Middle frontal gyrus (tissue), 1 donor: ENCODE measurements at regions not wholly inside any gene's neighbourhood (a gene's known extent, or its start where the extent isn't known, plus 50 kb on each side); places are given as distances from the start of the nearest gene placed in this dataset.
"Not testable (repeated sequence)": the region's sequence is repeated elsewhere in the genome, so short reads cannot be mapped to it uniquely, and the experiment has no call there.

Experiments
- DNase-seq: peaks from one replicate; pipeline ENCODE4 v3.0.0-alpha.2; 2015; ENCODE audit warnings: low spot score; ENCODE audit errors: extremely low spot score

DNA sequence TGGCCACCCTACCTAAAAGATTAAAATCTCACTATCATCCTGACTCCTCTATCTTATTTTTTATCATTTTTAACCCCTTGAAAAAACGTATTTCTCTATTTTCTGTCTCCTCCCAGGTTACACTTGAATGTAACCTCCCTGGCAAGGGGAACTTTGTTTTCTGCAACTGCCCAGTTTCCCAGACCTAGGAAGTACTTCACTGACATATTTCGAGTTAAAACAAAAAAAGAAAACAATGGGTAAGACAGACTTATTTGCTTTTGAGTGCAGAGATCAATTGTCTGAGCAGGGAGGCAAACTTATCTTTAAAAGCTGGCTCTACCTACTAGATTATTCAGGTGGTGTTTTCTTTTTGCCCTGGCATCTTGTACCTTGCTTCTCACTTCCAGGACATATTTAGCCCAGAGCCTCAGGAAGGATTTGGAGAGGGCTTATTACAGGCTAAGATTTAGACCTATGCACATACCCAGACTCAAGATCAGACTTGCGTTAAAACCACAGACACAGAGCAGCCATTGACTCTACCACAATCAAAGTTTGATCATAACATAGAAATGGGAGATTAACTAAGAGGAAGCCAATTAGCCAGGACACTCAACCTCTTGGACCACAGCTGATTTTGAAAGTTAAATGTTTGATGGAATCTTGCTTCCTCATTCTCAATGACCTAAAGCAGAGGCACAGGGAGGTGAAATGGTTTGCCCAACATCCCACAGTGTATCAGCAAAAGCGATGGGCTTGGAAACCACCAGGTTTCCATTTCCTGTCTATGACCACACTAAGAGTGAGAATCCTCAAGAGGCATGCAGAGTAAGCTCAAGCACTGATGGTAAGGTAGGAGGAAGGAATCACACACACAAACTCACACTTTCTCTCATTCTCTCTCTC is 169.5 kb upstream of the THBS1 start:
- no peak for DNase-seq

DNA sequence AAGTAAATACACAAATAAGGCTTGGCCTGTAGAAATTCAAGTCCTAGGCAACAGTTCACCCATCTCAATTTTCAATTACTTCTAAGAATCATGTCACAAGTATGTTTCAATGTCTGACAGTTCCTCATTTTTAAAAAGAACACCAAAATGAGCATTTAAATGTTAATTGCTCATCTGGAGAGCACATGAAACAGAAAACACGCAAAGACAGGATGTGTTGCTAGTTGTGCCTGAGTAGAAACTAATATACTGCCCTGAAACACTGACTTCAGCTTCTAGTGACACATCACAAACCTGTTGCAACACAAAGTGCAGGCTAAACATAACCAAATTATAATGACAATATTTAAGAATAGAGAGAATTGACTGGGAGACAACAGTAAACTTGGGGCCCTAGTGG is 167.3 kb upstream of the THBS1 start:
- DNase-seq = no peak

DNA sequence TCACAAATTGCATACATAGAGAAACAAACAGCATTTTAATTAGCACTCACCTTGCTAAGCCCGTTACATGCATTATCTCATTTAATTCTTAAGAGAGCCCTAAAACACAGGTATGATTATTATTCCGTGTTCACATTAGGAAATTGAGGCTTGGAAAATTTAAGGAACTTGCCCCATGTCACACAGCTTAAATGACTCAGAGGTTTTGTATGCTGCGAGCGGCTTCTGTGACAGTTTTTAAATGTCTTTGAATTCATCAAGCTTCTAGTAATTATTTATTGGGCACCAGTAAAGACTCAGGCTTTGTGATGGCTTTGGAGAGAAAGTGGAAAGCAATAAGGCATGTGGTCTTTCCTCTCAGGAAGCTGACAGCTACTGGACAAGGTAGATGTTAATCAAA is 166.7 kb upstream of the THBS1 start:
- DNase-seq = no peak

DNA sequence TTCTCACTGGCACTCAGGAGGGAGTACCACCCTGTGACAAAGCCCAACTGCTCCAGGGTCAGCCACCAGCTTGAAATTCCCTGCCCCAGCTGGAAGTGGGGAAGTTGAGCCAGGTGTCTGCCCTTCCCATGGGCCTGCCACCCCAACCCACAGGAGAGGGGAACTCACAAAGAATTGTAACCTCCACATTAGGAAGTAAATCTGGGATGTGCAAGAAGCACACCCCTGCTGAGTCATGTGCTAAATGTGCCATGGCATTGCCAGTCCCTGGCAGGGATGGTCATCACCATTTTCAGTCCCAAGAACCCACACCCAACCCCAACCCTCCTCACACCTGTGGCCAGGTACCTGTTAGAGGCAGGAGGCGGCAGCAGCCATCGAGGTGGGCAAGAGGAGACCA is 165.2 kb upstream of the THBS1 start:
- DNase-seq = no peak

DNA sequence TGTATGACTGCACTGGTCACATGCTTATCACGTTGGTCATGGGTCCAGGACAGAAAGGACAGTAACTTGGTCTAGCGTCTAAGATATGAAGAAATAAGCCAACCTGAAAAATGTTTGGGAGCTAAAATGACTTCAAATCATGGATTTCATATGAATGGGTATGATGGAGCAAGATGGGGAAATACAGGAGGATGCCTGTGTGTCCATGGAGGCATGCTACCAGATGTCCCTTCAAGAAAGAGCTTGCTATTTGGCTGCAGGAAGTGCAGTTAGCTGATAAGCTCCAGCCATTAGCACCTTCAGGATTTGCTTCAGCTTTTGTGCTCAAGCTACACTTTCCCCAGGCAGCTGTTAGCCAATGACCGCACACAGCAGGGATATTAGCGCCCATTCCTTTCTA is 164.6 kb upstream of the THBS1 start:
- no peak for DNase-seq

DNA sequence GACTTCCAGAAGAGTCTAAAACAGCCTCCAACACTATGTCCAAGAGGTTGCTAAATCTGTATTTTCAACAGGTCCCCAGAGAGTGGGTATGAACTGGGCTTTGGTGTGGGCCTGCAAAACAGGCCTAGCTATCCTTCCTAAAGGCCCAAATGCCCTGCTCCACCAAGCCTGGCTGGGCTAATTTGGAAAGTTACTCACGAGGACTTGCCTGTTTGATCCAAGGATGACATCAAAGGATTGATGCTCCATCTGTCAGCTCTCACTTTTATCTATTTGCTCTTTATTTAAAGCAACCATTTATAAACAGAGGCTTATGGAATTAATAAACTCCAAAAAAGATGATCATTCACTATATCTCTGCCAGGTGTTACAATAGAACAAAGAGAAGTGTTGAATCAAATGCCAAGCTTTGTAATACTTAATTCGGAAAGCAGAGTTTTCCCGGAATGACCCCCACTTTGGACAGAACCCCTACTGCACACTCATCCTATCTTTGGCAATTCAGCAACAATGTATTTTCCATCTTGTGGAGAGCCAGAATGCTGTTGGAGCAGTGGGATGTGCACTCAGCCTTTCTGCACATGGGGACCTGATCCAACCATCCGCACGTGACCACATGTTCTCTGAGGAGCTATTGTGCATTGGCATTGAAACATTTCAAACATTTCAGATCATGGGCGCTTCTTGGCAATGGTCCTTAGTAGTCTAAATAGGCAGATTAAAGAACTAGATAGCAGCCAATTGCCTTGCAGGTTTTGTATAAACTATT is 163.3 kb upstream of the THBS1 start:
- no peak for DNase-seq

DNA sequence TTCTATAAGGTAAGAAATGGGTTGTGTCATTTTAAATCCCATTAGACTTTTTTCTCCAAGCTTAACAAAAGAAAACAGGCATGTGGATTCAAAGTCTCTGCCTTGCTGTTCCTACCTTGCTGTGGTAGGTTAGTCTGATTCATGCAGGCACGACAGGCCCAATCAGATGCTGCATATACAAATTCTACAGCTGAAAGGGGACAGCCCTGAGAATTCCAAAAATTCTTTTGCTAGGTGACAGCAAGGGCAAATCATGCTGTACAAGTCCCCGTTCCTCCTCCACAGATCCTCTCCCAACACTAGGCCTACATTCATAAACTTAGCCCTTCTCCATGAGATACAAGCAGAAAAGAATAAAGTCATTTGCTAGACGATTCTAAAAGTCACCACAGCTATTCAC is 161.2 kb upstream of the THBS1 start:
- no peak for DNase-seq

DNA sequence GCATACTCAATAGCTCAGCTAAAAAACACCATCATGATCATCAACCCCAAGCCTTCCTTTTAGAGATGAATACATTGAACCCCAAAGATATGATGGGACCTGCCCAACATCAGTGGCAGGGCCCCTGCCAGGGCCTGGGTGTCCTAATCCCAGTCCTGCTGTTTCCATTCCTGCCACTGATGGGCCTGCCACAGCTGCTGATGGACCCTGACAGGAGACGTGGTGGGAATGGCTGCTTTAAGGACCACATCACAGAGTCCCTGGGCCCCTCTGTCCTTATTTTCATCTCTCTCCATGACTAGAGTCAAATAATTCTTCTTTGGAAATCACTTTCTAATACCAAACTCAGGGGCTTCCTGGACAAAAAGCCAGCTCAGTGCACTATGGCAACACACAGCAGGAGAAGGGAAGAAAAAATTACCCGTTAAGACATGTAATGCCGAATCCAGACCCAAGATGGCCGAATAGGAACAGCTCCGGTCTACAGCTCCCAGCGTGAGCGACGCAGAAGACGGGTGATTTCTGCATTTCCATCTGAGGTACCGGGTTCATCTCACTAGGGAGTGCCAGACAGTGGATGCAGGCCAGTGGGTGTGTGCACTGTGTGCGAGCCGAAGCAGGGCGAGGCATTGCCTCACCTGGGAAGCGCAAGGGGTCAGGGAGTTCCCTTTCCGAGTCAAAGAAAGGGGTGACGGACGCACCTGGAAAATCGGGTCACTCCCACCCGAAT is 160.6 kb upstream of the THBS1 start:
- DNase-seq = not testable (repeated sequence)

DNA sequence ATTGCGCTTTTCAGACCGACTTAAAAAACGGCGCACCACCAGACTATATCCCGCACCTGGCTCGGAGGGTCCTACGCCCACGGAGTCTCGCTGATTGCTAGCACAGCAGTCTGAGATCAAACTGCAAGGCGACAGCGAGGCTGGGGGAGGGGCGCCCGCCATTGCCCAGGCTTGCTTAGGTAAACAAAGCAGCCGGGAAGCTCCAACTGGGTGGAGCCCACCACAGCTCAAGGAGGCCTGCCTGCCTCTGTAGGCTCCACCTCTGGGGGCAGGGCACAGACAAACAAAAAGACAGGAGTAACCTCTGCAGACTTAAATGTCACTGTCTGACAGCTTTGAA is 160.1 kb upstream of the THBS1 start:
- not testable (repeated sequence) for DNase-seq

DNA sequence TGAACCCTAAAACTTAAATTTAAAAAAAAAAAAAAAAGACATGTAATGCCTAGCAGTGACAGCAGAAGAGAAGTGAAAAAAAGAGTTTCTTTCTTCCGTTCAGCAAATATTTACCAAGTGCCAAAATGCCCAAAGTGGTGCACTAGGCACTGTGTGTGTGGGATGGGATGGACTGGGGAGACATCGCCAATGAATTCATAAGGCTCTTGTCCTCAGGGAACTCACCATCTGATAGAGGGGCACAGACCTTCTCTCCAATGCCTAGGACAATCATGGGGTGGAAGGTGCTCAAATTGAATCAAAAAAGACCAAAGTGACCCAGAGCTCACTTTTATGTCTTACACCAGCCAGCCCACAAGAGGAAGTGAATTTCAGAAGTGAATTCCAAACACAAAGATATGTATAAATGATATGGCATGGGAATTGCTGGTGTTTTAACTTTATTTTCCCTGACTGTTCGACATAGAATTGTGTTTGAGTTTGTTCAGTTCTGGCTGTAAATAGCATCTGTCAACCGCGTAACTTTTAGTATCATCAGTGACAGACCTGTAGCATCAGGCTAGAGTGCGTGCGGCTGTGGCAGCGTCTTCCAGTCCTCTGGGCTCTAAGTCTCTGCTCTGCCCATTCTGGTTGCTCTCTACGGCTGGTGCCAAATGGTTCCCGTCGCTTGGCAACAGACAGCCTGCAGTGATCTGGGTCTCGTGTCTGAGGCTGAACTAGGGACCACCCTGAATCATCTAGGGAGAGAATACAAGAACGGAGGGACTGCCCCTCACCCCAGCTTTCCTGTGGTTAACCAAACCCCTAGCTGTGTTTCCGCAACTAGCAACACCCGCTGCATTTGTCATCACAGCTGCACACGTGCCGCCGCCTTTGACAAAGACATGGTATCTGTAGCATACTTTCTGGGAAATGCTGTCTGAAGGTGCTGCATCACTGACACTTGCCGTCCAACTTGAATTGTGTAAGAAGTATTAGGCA is 154.0 kb upstream of the THBS1 start:
- DNase-seq = no peak

DNA sequence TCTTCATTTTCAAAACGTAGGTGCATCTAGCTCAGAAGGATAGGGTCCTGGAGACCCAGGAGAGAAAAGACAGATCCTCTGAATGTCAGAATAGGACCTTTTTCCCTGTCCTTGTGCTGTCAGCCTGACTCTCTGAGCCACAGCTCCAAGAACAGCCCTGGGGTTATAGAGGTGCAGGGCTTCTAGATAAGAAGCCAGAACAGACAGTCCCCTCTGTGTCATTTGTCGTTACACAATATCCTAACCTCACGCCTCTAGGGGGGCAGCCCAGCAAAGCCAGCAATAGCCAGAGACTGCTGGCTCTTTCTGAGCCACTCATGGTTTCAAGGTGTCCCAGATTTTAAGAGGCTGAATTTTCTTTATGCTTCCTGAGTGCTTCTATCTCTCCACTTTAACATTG is 153.2 kb upstream of the THBS1 start:
- no peak for DNase-seq

DNA sequence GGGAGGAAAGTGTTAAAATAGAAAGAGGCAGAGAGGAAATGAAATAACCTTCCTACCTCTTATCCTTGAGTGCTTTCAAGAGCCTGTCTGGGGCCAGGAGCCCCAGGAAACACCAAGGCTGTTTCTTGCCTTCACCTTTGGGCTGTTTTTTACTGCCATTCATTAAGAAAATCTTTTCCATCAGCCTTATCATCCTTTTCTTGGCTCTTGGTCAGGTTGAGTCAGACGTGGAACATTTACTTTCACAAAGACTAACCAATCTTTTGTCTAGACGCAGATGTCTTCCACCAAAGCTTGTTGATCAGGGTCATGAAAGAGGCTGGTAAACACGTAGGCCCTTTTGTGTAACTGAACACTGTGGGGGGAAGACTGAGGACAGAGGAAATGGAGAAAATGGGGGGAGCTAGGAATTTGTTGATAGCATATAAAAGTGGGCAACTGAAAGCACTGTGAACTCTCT is 151.0 kb upstream of the THBS1 start:
- no peak for DNase-seq

DNA sequence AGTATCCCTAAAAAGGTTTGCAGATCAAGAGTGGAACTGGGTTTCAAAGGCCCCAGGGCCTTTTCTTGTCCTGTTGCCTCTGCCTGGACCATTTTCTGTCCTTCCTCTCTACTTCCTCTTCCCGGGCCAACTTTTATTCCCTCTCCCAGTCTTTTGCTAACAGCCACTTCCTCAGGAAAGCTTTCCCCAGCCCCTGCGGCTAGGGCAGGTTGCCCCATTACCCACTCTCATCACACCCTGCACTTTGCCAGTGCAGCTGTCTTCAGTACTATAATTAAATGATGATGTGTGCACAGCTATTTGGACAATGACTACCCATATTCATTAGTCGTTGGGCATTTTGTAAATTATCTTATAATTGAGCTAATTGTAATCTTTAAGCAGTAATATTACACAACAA is 150.5 kb upstream of the THBS1 start:
- DNase-seq = no peak

DNA sequence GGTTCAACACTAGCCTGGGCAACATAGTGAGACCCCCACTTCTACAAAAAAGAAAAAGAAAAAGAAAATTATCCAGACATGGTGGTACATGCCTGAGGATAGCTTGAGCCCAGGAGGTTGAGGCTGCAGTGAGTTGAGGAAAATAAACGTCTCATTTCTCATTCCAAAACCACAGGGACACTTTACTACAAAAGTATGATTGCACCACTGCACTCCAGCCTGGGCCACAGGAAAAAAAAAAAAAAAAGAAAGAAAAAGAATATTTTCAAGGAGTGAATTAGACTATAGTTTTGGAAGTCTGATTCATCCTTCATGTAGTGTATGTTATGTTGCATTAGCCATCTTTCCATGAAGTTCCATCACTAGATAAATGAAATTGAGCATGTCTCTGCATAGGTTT is 149.5 kb upstream of the THBS1 start:
- DNase-seq = no peak

DNA sequence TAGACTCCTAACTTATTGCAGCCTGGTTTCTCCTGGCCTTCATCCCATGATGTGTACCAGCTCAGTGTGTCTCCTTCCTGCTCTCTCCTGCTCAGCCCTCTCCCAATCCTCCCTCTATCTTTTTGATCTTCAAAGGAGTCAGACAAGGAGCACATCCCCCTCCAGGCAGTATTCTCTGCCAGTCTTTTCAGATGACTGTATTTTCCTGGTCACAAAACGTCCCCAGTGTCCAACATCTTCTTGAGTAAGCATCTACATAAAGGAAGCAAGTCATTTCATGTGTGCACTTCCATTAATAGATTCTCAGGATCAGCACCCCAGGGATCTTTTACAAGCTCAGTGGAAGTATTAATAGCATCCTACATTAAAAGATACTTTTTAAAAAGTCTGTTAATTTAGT is 148.9 kb upstream of the THBS1 start:
- DNase-seq = no peak

DNA sequence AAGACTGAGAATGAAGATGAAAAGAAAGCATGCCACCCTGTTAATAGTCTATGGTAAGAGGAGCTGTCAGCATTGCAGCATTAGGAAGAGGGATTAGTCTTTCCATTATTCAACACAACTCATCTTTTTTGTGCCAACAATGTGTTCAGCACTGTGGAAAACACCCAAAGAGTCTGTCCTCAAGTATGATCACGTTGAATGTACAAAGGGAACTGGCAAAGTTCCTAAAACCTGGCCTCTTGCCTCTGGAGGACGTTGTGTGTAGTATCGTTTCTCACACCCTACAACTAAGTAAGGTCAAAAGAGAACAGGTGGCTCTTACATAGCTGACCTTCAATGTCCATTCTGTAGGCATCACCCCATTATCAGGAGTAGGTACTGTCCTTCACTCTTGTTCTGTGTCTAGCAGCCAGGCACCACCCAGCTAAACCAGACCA is 147.9 kb upstream of the THBS1 start:
- DNase-seq = no peak

DNA sequence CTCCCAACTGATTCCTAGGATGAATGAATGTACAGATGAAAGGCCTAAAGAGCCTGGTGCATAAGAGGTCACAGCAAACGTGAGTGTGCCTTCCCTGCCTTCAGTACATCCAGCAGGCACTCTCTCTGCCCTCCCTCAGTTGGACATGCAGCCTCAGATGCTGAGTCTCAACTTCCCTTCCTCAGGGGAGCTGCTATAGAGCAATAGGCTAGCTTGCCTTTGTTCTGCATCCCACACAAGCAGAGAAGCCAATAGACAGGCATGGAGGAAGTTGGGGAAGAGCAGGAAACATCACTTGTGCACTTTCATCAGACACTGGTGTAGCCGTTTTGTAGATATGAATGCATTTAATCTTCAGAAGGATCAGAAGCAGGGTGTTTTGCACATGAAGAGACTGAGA is 147.5 kb upstream of the THBS1 start:
- DNase-seq = no peak

DNA sequence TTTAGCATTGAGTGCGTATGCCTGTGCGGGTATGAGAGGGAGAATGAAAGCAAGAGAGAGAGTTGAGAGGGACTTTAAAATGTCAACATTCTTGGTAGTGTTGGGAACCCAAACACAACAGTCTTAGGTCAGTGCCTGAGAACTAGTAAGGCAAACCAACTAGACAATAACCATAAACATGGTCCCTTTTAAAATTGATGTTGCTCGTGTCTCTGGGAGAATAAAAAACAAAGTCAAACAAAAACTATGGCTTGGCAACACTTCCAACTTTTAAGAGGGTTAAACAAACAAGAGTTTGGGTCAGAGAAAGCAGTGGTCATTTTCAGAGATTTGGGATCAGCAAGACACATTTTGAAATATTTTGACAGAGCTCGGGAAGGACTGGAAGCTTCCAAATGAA is 146.7 kb upstream of the THBS1 start:
- DNase-seq = no peak

DNA sequence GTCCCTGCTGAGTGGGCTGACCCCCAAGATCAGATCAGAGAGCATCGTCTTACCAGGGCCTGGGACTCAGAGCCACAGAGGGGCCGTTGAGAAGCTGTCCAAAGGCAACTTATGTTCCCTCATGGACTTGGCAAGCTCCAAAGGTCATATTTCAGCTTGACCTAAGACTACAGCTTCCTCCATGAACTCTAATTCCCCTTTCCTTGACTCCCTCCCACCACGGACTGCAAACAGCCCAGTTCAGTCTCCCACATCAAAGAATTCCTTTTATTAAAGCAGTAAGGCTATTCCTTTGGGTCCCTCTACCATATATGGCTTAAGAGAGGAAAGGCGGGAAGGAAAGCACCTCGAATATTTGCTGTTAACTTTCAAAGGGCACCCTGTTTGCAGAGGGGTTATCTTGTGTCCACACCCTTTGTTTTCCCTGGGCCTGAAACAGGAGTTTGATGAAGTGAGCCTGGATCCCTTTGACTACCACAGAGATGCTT is 146.1 kb upstream of the THBS1 start:
- DNase-seq = no peak

DNA sequence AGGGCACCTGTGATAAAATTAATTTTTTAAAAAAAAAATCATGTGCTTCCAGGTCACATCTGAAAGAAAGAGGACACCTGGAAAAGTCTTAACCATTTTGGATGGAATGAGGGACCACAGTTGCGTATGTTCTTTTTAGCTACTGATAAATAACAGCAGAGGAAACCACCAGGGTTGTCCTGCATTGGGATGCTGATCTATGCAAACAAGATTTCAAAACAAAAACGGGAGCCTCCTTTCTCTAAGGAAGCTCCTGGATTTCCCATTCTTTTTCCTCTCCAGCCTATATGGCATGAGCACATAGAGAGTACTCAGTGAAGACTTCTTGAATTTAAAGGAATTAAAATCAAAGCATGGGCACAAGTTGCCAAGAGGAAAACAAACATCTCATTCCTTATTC is 145.6 kb upstream of the THBS1 start:
- no peak for DNase-seq

DNA sequence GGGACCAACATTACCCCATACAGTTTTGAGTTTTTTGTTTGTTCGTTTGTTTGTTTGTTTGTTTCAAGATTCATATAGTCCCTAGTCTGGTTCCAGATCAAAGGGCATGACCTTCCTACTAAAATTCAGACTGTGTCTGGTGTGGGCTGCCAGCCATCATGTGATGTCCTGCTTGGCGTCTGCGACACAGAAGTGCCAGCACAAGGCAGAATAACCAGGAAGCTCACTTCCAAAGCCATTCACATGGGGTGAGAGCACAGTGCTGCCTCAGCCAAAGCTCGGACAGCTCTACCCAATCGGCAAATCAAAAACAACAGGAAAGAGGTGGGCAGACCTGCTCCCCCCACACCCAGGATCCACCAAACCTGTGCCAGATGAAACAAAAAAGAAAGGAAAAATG is 142.6 kb upstream of the THBS1 start:
- no peak for DNase-seq
